ENCODE measurements at regions not wholly inside any gene's neighbourhood (a gene's known extent, or its start where the extent isn't known, plus 50 kb on each side); places are given as distances from the start of the nearest gene placed in this dataset.
"Not testable (repeated sequence)": the region's sequence is repeated elsewhere in the genome, so short reads cannot be mapped to it uniquely, and the experiment has no call there.

DNA sequence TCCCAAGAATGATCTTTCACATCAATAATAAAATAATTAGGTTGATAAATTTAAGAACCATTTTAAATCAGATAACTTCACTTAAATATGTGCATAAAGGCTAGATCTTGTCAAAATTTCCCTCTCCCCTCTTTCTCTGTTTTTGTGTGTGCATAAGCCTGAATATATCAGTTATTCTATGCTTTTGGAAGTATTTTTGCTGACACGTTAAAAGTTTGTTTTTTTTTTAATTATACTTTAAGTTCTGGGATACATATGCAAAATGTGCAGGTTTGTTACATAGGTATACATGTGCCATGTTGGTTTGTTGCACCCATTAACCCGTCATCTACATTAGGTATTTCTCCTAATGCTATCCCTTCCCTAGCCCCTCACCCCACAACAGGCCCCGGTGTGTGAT is 391.2 kb downstream of the UTRN start:
- H2BK20ac ChIP-seq (ENCODE audit: low read length); H4K8ac ChIP-seq (ENCODE audit: extremely low read depth, insufficient read depth, low read length); H3K23me2 ChIP-seq (ENCODE audit: low read depth, low read length); H2BK12ac ChIP-seq (ENCODE audit: low read depth, low read length); H3K14ac ChIP-seq (ENCODE audit: insufficient read length); DNase-seq (ENCODE audit: low read depth in 1 of 2, low spot score in 2 of 2); H3K18ac ChIP-seq (ENCODE audit: extremely low read depth, low read length); CTCF ChIA-PET (ENCODE audit: partially characterized antibody); H2BK15ac ChIP-seq (ENCODE audit: low read length); H2BK120ac ChIP-seq (replicated peaks; ENCODE audit: low read depth, low read length); H3K9me3 ChIP-seq (ENCODE audit: insufficient read depth in 2 of 2, low read depth in 1 of 2, low read length in 1 of 2); H3K4me2 ChIP-seq (ENCODE audit: insufficient read depth in 1 of 2, low read depth in 2 of 2, low read length in 2 of 2); H4K91ac ChIP-seq (replicated peaks; ENCODE audit: insufficient read length, low read length); H3K27ac ChIP-seq (ENCODE audit: low read depth, low read length); H3K4ac ChIP-seq (replicated peaks; ENCODE audit: insufficient read length, low read depth, low read length); H2BK5ac ChIP-seq (ENCODE audit: low read depth, low read length); H3K27me3 ChIP-seq (replicated peaks in 1 of 4; ENCODE audit: control insufficient read depth in 3 of 4, extremely low read depth in 1 of 4, insufficient read depth in 3 of 4, low read length in 3 of 4); H3K23ac ChIP-seq (ENCODE audit: insufficient read length); H3K79me1 ChIP-seq (ENCODE audit: low read depth, low read length); H3K56ac ChIP-seq (replicated peaks; ENCODE audit: insufficient read length, low read depth, low read length); H4K5ac ChIP-seq (ENCODE audit: insufficient read length, low read depth, low read length); H3K9ac ChIP-seq (replicated peaks in 1 of 4; ENCODE audit: extremely low read depth in 1 of 4, low read depth in 3 of 4, low read length in 3 of 4); H2AK5ac ChIP-seq (ENCODE audit: low read depth, low read length); FAIRE-seq; H2AFZ ChIP-seq (ENCODE audit: low read length); H3K4me3 ChIP-seq (ENCODE audit: extremely low read depth in 1 of 4, insufficient read depth in 2 of 4, low read depth in 3 of 4, low read length in 4 of 4); H3K36me3 ChIP-seq (ENCODE audit: control insufficient read depth in 2 of 4, insufficient read depth in 4 of 4, low read length in 3 of 4); H4K20me1 ChIP-seq (replicated peaks in 1 of 2; ENCODE audit: control insufficient read depth in 1 of 2, insufficient read depth in 2 of 2, low read length in 2 of 2); H3K4me1 ChIP-seq (replicated peaks in 1 of 4; ENCODE audit: control insufficient read depth in 3 of 4, insufficient read depth in 4 of 4, low read length in 3 of 4); POLR2A ChIA-PET (ENCODE audit: partially characterized antibody): not testable (repeated sequence)
- 91% methylated on average over 3 of the region's 3 CpGs; no CpG with 5 or more reads in 1 of the 2 experiments for WGBS, 2 experiments (ENCODE audit: extremely low coverage in 1 of 2, insufficient coverage in 1 of 2, insufficient read length in 1 of 2, insufficient replicate concordance in 2 of 2, low coverage in 1 of 2, low lambda C conversion rate in 2 of 2, missing lambda C conversion rate in 1 of 2)
- peaks cover 0 to 36% of the 10 kb centered on the region in 2 experiments; a peak in 2 of 4 replicates for H3K79me2 ChIP-seq (ENCODE audit: control insufficient read depth in 1 of 2, insufficient read depth in 2 of 2, low read length in 2 of 2)

DNA sequence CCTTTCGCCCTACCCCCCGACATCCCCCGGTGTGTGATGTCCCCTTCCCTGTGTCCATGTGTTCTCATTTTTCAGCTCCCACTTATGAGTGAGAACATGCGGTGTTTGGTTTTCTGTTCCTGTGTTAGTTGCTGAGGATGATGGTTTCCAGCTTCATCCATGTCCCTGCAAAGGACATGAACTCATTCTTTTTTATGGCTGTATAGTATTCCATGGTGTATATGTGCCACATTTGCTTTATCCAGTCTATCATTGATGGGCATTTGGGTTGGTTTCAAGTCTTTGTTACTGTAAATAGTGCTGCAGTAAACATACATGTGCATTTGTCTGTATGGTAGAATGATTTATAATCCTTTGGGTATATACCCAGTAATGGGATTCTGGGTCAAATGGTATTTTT is 392.1 kb downstream of the UTRN start:
- H2BK20ac ChIP-seq (ENCODE audit: low read length); H3K27ac ChIP-seq (ENCODE audit: low read depth, low read length); H2BK120ac ChIP-seq (replicated peaks; ENCODE audit: low read depth, low read length); H3K23me2 ChIP-seq (ENCODE audit: low read depth, low read length); H4K20me1 ChIP-seq (replicated peaks in 1 of 2; ENCODE audit: control insufficient read depth in 1 of 2, insufficient read depth in 2 of 2, low read length in 2 of 2); DNase-seq (ENCODE audit: low read depth in 1 of 2, low spot score in 2 of 2); H3K23ac ChIP-seq (ENCODE audit: insufficient read length); H3K14ac ChIP-seq (ENCODE audit: insufficient read length); H3K9me3 ChIP-seq (ENCODE audit: insufficient read depth in 2 of 2, low read depth in 1 of 2, low read length in 1 of 2); H2AFZ ChIP-seq (ENCODE audit: low read length); H3K18ac ChIP-seq (ENCODE audit: extremely low read depth, low read length); H3K4me2 ChIP-seq (ENCODE audit: insufficient read depth in 1 of 2, low read depth in 2 of 2, low read length in 2 of 2); H3K4ac ChIP-seq (replicated peaks; ENCODE audit: insufficient read length, low read depth, low read length); H2BK12ac ChIP-seq (ENCODE audit: low read depth, low read length); H3K9ac ChIP-seq (replicated peaks in 1 of 4; ENCODE audit: extremely low read depth in 1 of 4, low read depth in 3 of 4, low read length in 3 of 4); H3K79me1 ChIP-seq (ENCODE audit: low read depth, low read length); H2AK5ac ChIP-seq (ENCODE audit: low read depth, low read length); H4K91ac ChIP-seq (replicated peaks; ENCODE audit: insufficient read length, low read length); H3K56ac ChIP-seq (replicated peaks; ENCODE audit: insufficient read length, low read depth, low read length); H4K5ac ChIP-seq (ENCODE audit: insufficient read length, low read depth, low read length); H4K8ac ChIP-seq (ENCODE audit: extremely low read depth, insufficient read depth, low read length); CTCF ChIA-PET (ENCODE audit: partially characterized antibody); H2BK5ac ChIP-seq (ENCODE audit: low read depth, low read length); H2BK15ac ChIP-seq (ENCODE audit: low read length); H3K4me1 ChIP-seq (replicated peaks in 1 of 4; ENCODE audit: control insufficient read depth in 3 of 4, insufficient read depth in 4 of 4, low read length in 3 of 4); H3K4me3 ChIP-seq (ENCODE audit: extremely low read depth in 1 of 4, insufficient read depth in 2 of 4, low read depth in 3 of 4, low read length in 4 of 4); FAIRE-seq; H3K27me3 ChIP-seq (replicated peaks in 1 of 4; ENCODE audit: control insufficient read depth in 3 of 4, extremely low read depth in 1 of 4, insufficient read depth in 3 of 4, low read length in 3 of 4); H3K36me3 ChIP-seq (ENCODE audit: control insufficient read depth in 2 of 4, insufficient read depth in 4 of 4, low read length in 3 of 4); POLR2A ChIA-PET (ENCODE audit: partially characterized antibody): not testable (repeated sequence)
- 95% methylated on average over 4 of the region's 4 CpGs; no CpG with 5 or more reads in 1 of the 2 experiments for WGBS, 2 experiments (ENCODE audit: extremely low coverage in 1 of 2, insufficient coverage in 1 of 2, insufficient read length in 1 of 2, insufficient replicate concordance in 2 of 2, low coverage in 1 of 2, low lambda C conversion rate in 2 of 2, missing lambda C conversion rate in 1 of 2)
- H3K79me2 ChIP-seq (ENCODE audit: control insufficient read depth in 1 of 2, insufficient read depth in 2 of 2, low read length in 2 of 2) = peaks cover 0 to 27% of the 10 kb centered on the region in 2 experiments; a peak in 2 of 4 replicates

All from H1 (cell line).